ENCODE measurements at regions not wholly inside any gene's neighbourhood (a gene's known extent, or its start where the extent isn't known, plus 50 kb on each side); places are given as distances from the start of the nearest gene placed in this dataset.

DNA sequence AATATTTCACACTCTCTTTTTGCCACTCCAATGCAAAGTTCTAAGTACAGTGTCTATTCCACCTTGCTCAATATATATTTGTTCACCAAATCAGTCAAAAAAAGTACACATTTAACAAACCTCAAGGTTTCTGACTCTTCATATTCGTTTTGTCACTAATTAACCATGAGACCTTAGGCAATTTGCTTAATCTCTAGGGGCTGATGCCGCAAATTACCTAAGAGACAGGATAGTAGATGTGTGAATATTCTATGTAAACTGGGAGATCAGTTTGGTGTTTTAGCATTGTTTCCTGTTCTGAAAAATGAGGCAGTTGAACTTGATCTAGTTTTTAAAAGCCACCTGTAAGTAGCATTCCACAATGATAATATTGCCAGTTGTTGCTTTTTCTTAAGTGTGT lies 182.5 kb upstream of the KCNH8 start:
- TF ChIP-seq CTCF (IDR thresholded peaks at IDR 0.05) (no peak), ZFX (IDR thresholded peaks at IDR 0.05; ENCODE audit: borderline replicate concordance) (no peak)
- H3K27ac ChIP-seq = no peak overlapping the region

DNA sequence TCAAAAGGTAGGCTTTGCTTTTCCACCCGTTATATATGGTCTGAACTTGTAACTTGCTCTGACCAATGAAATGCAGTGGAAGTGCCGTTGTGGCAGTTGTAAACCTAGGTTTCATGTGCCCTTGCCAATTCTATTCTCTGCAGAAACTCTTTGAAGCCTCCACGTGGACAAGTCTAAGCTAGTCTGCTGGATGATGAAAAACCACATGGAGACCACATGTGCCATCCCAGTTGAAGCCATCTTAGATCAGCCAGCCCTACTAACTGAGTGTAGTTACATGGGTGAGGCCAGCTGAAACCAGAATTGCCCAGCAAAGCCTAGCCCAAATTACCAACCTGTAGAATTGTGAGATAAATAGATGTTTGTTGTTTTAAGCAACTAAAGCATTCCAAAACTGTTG lies 183.7 kb upstream of the KCNH8 start:
- TF ChIP-seq ZFX (IDR thresholded peaks at IDR 0.05; ENCODE audit: borderline replicate concordance) (no peak), CTCF (IDR thresholded peaks at IDR 0.05) (no peak)

GRCh38 chr3:18951333-18951732 lies 197.0 kb upstream of the KCNH8 start:
- TF ChIP-seq ZFX (IDR thresholded peaks at IDR 0.05; ENCODE audit: borderline replicate concordance) (no peak), CTCF (IDR thresholded peaks at IDR 0.05) (no peak)
- H3K27ac ChIP-seq = no peak overlapping the region

More for the DNA sequence above, 183.7 kb upstream of the KCNH8 start:
- no peak overlapping the region for H3K27ac ChIP-seq

DNA sequence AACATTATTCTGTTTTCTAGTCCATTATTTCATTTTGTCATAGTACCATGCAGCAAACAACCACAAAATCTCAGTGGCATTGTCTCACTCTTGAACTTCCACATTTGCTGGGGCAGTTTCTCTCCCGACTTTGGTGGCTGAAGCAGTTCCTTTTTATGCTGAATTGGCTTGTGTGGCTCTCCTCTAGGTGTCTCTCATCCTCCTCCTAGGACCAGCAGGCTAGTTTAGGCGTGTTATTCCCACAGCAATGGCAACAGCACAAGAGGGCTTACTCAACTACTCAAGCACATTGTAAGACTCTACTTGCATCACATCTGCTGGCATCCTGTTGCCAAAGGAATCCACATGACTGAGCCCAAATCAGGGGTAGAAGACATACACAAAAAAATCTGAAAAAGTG lies 201.8 kb upstream of the KCNH8 start:
- TF ChIP-seq CTCF (IDR thresholded peaks at IDR 0.05) = peak; percentile 15; the same call in 1 of the 2 replicates
- TF ChIP-seq ZFX (IDR thresholded peaks at IDR 0.05; ENCODE audit: borderline replicate concordance) = no peak
- H3K27ac ChIP-seq = no peak overlapping the region

GRCh38 chr3:18937574-18937973 lies 210.7 kb upstream of the KCNH8 start:
- no peak overlapping the region for H3K27ac ChIP-seq
- no peak for TF ChIP-seq CTCF (IDR thresholded peaks at IDR 0.05)
- TF ChIP-seq ZFX (IDR thresholded peaks at IDR 0.05; ENCODE audit: borderline replicate concordance) = no peak

- TF ChIP-seq ZFX (IDR thresholded peaks at IDR 0.05; ENCODE audit: borderline replicate concordance) (no peak), CTCF (IDR thresholded peaks at IDR 0.05) (no peak)
- H3K27ac ChIP-seq = no peak overlapping the region
These were observed 229.2 kb upstream of the KCNH8 start for GRCh38 chr3:18919158-18919557.

GRCh38 chr3:18917923-18918322 lies 230.4 kb upstream of the KCNH8 start:
- TF ChIP-seq CTCF (IDR thresholded peaks at IDR 0.05) (no peak), ZFX (IDR thresholded peaks at IDR 0.05; ENCODE audit: borderline replicate concordance) (no peak)
- no peak overlapping the region for H3K27ac ChIP-seq
